Mucosa of descending colon (tissue), 3 donors: ENCODE measurements at regions not wholly inside any gene's neighbourhood (a gene's known extent, or its start where the extent isn't known, plus 50 kb on each side); places are given as distances from the start of the nearest gene placed in this dataset.

Experiments
- ATAC-seq: fragments of 200-7000 bp; cut with Tn5 transposase; one replicate; pipeline ENCODE4 v1.9.1; 2020; ENCODE audit warnings: mild to moderate bottlenecking, moderate library complexity
- DNase-seq, 3 donors: peaks; one replicate each; pipeline ENCODE4 v3.0.0-alpha.2; 2020
- H3K36me3 ChIP-seq: fragments of 200-600 bp; one replicate; pipeline ENCODE4 v1.8.0; 2021; ENCODE audit warnings: low read depth, mild to moderate bottlenecking
- H3K4me1 ChIP-seq: fragments of 200-600 bp; one replicate; pipeline ENCODE4 v1.8.0; 2021; ENCODE audit warnings: low read depth, mild to moderate bottlenecking
- H3K4me3 ChIP-seq: fragments of 200-600 bp; one replicate; pipeline ENCODE4 v1.8.0; 2021; ENCODE audit warnings: mild to moderate bottlenecking
- H3K9me3 ChIP-seq: fragments of 200-600 bp; one replicate; pipeline ENCODE4 v1.8.0; 2021; ENCODE audit warnings: mild to moderate bottlenecking
- CTCF ChIP-seq: fragments of 200-600 bp; IDR thresholded peaks from one replicate; pipeline ENCODE4 v1.8.0; 2022; ENCODE audit warnings: antibody characterized with exemption, mild to moderate bottlenecking
- intact Hi-C, 2 donors: fragments of 100-400 bp; cut with DNase I in 1 of 2; cut with micrococcal nuclease in 1 of 2; formaldehyde crosslinking; loops; one replicate each; pipeline versions ENCODE4 v1.11.0 to v1.11.1; 2022; cut with DNase I, micrococcal nuclease
- donor health status: DM: no; HTN: no; CAD: no; lungs with moderate emphysema.
- donor health status: DM: no; HTN: no; CAD: no.
- donor health status: DM: no; HTN: yes; CAD: no.

- Histone ChIP-seq H3K4me1 (no peaks in the 10 kb centered on the region), H3K4me3 (no peak overlapping the region), H3K36me3 (no peaks in the 10 kb centered on the region), H3K9me3 (no peaks in the 10 kb centered on the region)
- intact Hi-C loops: no loop called here
- no peak for DNase-seq
- no peak for TF ChIP-seq CTCF
- no peak for ATAC-seq
Measured at GRCh38 chr6:140108167-140108566, 733.7 kb upstream of the CITED2 start.

- Histone ChIP-seq H3K4me3 (no peak overlapping the region), H3K4me1 (no peaks in the 10 kb centered on the region), H3K9me3 (no peaks in the 10 kb centered on the region), H3K36me3 (no peaks in the 10 kb centered on the region)
- TF ChIP-seq CTCF: no peak
- no peak for DNase-seq
- intact Hi-C loops: no loop called here
- no peak for ATAC-seq
Measured at GRCh38 chr6:140107216-140107615, 732.8 kb upstream of the CITED2 start.

- intact Hi-C loops: no loop called here
- no peak for ATAC-seq
- Histone ChIP-seq H3K36me3 (no peaks in the 10 kb centered on the region), H3K9me3 (no peaks in the 10 kb centered on the region), H3K4me1 (no peaks in the 10 kb centered on the region), H3K4me3 (no peak overlapping the region)
- TF ChIP-seq CTCF: no peak
- DNase-seq: peak in 1 of 3 donors; percentile 10
Measured at GRCh38 chr6:140105857-140106256, 731.4 kb upstream of the CITED2 start.

GRCh38 chr6:140105241-140105640 lies 730.8 kb upstream of the CITED2 start:
- Histone ChIP-seq H3K9me3 (no peaks in the 10 kb centered on the region), H3K36me3 (no peaks in the 10 kb centered on the region), H3K4me1 (no peaks in the 10 kb centered on the region), H3K4me3 (no peak overlapping the region)
- ATAC-seq: no peak
- TF ChIP-seq CTCF: no peak
- intact Hi-C loops: no loop called here
- DNase-seq: no peak

GRCh38 chr6:140101818-140102217 lies 727.4 kb upstream of the CITED2 start:
- Histone ChIP-seq H3K4me1 (no peaks in the 10 kb centered on the region), H3K36me3 (no peaks in the 10 kb centered on the region), H3K4me3 (no peak overlapping the region), H3K9me3 (no peaks in the 10 kb centered on the region)
- no peak for TF ChIP-seq CTCF
- ATAC-seq (no peak), DNase-seq (no peak)
- intact Hi-C loops: no loop called here

GRCh38 chr6:140101367-140101766 lies 726.9 kb upstream of the CITED2 start:
- Histone ChIP-seq H3K4me1 (no peaks in the 10 kb centered on the region), H3K4me3 (no peak overlapping the region), H3K36me3 (no peaks in the 10 kb centered on the region), H3K9me3 (no peaks in the 10 kb centered on the region)
- DNase-seq: no peak
- ATAC-seq: no peak
- TF ChIP-seq CTCF: no peak
- intact Hi-C loops: no loop called here
